ENCODE measurements at regions not wholly inside any gene's neighbourhood (a gene's known extent, or its start where the extent isn't known, plus 50 kb on each side); places are given as distances from the start of the nearest gene placed in this dataset.

DNA sequence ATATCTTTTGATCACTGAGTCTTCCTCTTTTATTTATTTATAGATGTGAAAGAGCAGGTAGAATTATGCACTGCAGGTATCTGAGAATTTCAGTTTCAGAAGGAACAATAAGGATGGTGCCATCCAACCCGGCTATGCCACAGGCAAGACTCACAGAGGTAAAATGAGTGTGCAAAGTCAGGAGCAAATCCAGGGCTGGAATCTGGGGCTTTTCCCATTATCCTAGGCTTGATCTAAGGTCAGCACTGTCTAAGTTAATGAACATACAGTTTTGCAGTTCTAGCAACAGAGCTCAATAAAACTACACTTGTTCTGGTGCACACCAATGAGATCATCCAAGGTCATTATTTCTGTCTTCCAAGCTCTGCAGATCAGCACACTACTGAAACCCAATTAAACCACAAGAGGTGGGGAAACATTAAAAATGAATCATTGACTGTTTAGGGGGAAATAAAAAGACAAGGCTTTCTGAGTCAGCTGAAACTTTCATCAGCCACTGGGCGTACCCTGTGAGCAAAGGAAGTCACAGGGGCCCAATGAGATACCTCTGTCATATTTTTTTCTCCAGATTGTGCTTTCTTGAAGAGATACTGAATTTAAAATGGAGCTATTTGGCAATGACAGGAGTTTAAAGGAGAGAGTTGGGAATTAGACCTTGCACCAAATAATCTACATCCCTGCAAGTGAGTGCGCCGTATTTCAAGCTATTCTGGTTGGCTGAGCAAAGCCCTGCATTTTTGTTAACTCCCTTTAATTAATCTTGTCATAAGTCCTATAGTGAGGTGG lies 662.2 kb upstream of the ZNF608 start:
- no peak for DNase-seq

DNA sequence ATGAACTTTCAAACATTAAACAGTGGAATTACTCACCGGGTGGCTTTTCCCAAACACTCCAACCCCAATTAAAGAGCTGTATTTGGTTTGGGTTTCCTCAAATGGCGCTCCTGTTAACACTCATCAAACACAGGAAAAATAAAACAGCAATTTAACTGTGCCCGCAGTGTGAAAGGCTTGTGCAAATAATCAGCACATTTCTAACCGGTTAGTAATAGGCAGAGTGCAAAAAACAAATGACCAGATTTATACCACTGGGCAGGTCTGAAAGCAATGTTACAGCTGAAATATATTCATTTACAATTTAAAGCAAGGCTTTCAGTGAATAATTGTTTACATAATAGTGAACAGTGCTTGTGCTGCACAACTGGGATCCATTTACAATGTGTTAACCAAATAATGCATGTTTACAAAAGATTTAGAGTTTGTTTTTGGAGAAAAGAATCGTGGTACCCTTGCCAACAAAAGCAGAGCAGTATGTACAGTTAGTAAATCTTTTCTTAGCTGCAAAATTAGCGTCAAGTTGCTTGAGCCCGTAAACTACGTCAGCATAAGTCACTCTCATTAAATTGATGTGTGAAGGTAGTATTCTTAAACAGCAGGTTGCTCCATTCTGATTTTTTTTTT lies 662.9 kb upstream of the ZNF608 start:
- no peak for DNase-seq

GRCh38 chr5:125409861-125410536 lies 663.6 kb upstream of the ZNF608 start:
- DNase-seq, result no peak

- no peak for DNase-seq
These were observed 664.2 kb upstream of the ZNF608 start for GRCh38 chr5:125410537-125411070.

DNA sequence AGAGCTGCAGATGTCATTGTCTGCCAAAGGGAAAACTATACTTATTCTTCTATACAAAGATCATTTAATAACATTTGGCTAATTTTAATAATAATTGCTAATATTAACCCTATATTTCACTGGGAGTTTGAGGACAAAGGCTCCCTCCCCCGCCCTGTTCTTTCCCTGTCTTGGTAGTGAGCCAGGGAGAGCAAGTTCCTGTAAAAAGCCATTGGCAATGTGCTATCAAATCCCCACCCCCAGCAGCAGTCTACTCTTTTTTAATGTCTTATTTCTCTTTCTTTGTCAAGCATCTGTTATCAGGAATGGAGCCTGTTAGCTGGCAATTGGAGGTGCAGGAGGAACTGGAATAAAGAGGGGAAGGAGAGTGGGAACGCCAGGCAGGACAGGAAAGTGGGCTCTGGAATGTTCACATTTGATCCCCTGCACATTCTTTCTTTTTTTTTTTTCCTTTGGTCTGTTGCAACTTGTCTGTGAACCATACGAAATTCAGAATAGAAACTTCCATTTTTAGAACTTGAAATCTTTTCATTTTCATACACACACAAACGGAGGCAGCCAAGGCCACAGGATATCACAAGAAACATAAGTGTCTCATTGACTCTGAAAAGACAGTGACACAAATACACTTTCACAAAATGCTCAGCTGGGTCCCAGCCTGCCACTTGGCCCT lies 664.8 kb upstream of the ZNF608 start:
- DNase-seq, result no peak

GRCh38 chr5:125411744-125412560 lies 665.5 kb upstream of the ZNF608 start:
- DNase-seq, result no peak

DNA sequence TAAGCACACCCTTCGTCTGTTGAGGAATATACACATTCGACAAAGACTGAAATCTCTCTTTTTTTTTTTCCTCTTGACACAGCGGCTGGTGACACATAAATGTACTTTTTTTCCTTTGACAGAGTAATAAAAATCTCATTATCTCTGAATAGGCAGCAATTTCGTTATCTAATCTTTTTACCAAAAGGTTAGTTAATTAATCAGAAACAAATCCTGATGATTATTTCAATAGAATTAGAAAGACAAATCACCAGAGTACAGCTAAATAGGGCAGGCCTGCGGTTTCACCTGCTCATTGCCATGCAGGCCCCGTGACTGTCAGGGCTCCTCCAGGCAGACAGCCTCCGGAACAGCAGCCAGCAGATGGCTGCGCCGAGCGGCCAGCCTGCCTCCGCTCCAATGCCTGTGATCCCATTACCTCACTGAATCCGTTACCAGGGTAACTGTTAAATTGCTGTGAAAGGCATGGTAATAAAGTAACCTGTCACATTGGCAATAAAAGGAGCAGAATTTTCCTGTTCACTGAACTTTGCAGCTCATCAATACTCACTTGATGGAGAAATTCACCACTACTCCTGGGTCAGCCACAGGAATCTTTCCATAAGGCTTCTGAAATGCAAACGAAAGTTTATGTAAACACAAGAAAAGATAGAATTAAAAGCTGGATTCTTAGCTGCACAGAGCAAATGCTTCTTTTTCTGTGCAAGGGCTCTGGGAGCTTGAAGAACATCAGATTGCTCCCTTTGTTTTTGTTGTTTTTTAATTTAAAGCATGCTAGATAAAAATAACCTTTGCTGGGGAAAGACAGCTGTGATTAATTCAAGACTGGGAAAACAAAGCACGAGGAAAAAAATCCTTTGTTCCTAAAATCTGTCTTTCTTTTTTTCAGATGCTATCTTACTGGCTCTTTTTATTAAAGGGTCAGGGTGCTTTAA lies 666.4 kb upstream of the ZNF608 start:
- DNase-seq, result no peak

GRCh38 chr5:125413496-125414274 lies 667.2 kb upstream of the ZNF608 start:
- no peak for DNase-seq

GRCh38 chr5:125415126-125415525 lies 668.7 kb upstream of the ZNF608 start:
- DNase-seq, result no peak

- DNase-seq, result no peak
These were observed 669.6 kb upstream of the ZNF608 start for GRCh38 chr5:125416055-125416454.

GRCh38 chr5:125421006-125421405 lies 674.6 kb upstream of the ZNF608 start:
- DNase-seq, result no peak

GRCh38 chr5:125422342-125422741 lies 675.9 kb upstream of the ZNF608 start:
- no peak for DNase-seq

DNA sequence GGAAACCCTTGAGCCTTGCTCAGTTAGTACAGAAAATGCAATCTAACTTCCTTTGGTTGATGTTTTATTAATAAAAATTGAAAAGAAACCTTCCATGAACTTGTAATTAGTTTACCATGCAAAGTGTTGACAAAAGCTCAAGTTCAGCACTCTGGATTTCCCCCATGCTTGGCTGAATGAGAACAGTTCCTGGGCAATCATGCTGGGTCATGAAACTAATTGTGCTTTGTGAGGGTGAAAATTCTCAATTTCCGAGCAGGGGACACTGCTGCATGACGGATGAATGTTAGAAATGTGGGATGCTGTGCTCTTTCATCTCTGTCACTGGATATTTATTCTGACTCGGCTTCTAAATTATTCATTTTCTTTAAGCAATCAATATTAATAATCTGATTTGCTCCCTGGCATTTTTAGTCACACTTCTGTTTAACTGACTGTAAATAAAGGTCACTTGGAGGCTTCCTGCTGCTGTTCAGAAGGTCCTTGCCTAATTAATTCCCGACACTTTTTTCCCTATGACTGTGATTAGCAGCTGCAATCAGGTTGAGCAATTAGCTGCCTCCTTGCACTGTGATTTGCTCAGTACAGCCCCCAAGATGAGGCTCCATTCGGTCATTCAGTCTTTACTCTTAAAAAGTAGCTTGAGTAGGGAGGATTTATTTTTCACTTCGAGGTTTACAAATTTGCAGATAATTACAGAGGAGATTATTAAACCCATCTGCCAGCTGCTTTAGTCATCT lies 678.1 kb upstream of the ZNF608 start:
- DNase-seq, result no peak

GRCh38 chr5:125429498-125429897 lies 683.1 kb upstream of the ZNF608 start:
- DNase-seq, result no peak

DNA sequence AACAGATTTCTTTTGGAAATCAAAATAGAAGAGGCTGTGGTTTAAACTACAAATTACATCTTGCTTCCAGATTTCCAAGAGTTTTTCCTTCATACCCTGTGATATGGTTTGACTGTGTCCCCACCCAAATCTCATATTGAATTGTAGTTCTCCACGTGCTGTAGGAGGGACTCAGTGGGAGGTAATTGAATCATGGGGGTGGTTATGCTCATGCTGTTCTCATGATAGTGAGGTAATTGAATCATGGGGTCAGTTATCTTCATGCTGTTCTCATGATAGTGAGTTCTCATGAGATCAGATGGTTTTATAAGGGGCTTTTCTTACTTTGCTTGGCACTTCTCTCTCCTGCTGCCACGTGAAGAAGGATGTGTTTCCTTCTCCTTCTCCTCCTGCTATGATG lies 687.0 kb upstream of the ZNF608 start:
- DNase-seq, result no peak

- no peak for DNase-seq
These were observed 692.8 kb upstream of the ZNF608 start for GRCh38 chr5:125439243-125439642.

- DNase-seq, result no peak
These were observed 694.5 kb upstream of the ZNF608 start for GRCh38 chr5:125440905-125441304.

- DNase-seq, result no peak
These were observed 700.5 kb upstream of the ZNF608 start for GRCh38 chr5:125446986-125447385.

DNA sequence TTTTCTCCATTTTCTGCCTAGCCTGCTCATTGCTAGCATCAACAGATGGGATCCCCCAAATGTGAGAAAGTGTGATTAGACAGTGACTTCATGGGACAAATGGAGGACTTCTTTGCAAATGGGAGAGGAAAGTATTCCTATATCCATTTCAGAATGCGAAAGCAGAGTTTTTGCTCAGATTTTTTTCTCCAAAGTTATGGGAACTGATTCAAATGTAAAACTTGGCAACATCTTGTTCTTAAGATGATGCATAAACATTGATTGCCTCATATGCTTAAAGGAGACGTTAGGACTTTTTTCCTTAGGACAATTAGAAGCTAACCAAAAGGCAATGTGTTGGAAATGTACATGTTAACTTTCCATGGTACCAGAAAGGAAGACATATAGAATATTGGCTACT lies 704.3 kb upstream of the ZNF608 start:
- no peak for DNase-seq

DNA sequence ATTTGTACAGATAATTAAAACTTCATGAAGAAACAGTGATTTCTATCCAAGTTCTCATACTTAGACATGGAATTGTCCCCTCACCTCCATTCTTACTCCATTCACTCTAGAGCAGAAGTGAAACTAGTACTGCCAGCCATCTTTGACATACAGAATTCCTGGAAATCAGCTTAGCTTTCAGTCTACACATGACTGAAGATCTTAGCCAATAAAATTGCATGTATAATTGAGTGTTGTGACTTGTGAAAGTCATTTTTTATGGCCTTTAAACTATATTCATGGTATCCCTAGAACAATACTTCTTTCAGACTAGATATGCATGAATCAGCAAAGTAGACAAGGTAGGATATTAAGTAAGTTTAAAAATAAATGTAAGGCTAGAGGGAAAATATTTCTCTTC lies 705.2 kb upstream of the ZNF608 start:
- DNase-seq, result no peak

All from activated CD4-positive, alpha-beta T cell treated with anti-CD3 and anti-CD28 coated beads, Interleukin-2, amount 50 U/mL, for 48 hours (primary cell).